DOHH2 (cell line): ENCODE measurements at regions not wholly inside any gene's neighbourhood (a gene's known extent, or its start where the extent isn't known, plus 50 kb on each side); places are given as distances from the start of the nearest gene placed in this dataset.

Source experiments
- CTCF ChIP-seq: fragments of 200-600 bp; sonication (generic); IDR thresholded peaks from one replicate; pipeline ENCODE4 v1.5.1; 2014; ENCODE audit warnings: antibody characterized with exemption, mild to moderate bottlenecking, low read depth, low read length; ENCODE audit not compliant: poor library complexity, severe bottlenecking
- EZH2phosphoT487 ChIP-seq: fragments of 200-600 bp; sonication (generic); IDR thresholded peaks from 2 replicates; pipeline ENCODE4 v1.6.1; 2017; ENCODE audit warnings: borderline replicate concordance, mild to moderate bottlenecking, antibody characterized with exemption, low read length, moderate library complexity, mixed read lengths

DNA sequence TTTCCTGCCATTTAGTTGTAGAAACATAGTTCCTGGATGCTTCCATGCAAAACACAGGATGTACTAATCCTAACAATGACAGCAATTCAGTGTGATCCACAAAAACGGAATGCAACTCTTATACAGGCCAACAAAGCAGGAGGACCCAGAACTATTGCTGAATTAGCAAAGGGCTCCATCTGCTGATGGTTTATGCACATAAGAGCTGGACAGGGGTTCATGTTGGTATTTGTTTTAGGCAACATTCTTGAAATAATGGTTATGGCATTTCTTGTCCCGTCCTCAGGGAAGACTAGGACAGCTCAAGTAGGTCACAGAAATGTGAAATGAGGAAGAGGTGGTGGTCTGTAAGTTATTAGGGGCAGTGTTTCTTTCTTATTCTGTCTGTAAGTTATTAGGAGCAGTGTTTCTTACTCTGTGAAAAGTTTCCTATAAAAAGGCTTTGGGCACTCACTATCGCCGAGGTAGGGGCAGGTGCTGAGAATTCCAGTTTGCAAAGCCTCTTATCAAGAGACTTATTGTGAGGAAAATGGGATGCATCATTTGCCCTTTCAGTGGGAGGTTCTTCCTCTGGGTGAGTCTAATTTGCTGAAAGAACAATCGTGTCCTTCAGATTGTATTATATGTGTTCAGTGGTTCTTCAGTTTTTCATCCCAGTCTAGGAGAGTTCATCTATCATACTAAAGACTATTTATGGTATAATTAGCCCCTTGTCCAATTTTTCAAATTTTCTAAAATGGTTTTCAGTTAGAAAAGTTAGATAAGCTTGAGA, 171.1 kb downstream of the MCHR2 start:
- TF ChIP-seq CTCF (peak; percentile 30), EZH2phosphoT487 (no peak)
